DOHH2 (cell line): ENCODE measurements at regions not wholly inside any gene's neighbourhood (a gene's known extent, or its start where the extent isn't known, plus 50 kb on each side); places are given as distances from the start of the nearest gene placed in this dataset.

Source experiments
- H3F3A ChIP-seq: fragments of 200-600 bp; sonication (generic), shearing (Covaris generic); 2 replicates; pipeline ENCODE4 v1.6.0; 2016; ENCODE audit warnings: antibody characterized with exemption, mild to moderate bottlenecking; ENCODE audit not compliant: control insufficient read depth, insufficient read depth
- H3K27ac ChIP-seq: fragments of 200-600 bp; sonication (generic); 2 replicates; pipeline ENCODE4 v1.5.1; 2014; ENCODE audit warnings: low read depth, mild to moderate bottlenecking, low read length, moderate library complexity
- H3K27me3 ChIP-seq: fragments of 200-600 bp; sonication (generic); 2 replicates; pipeline ENCODE4 v1.6.1; 2014; ENCODE audit warnings: mild to moderate bottlenecking, low read length, mixed read lengths; ENCODE audit not compliant: control insufficient read depth
- H3K36me3 ChIP-seq: fragments of 200-600 bp; sonication (generic); 2 replicates; pipeline ENCODE4 v1.6.1; 2014; ENCODE audit warnings: mild to moderate bottlenecking, low read length, moderate library complexity, mixed read lengths; ENCODE audit not compliant: control insufficient read depth
- H3K4me1 ChIP-seq: fragments of 200-600 bp; sonication (generic); 2 replicates; pipeline ENCODE4 v1.6.1; 2014; ENCODE audit warnings: mild to moderate bottlenecking, low read length, mixed read lengths; ENCODE audit not compliant: control insufficient read depth
- H3K4me2 ChIP-seq: fragments of 200-600 bp; sonication (generic); 2 replicates; pipeline ENCODE4 v1.6.0; 2014; ENCODE audit warnings: mild to moderate bottlenecking, low read length, moderate library complexity
- H3K4me3 ChIP-seq: fragments of 200-600 bp; sonication (generic); 2 replicates; pipeline ENCODE4 v1.5.1; 2014; ENCODE audit warnings: mild to moderate bottlenecking, low read length, mixed read lengths
- H3K79me2 ChIP-seq: fragments of 200-600 bp; sonication (generic); 2 replicates; pipeline ENCODE4 v1.6.1; 2014; ENCODE audit warnings: mild to moderate bottlenecking, low read length, mixed read lengths; ENCODE audit not compliant: control insufficient read depth
- H3K9me2 ChIP-seq: fragments of 200-600 bp; sonication (generic); replicated peaks from 2 replicates; pipeline ENCODE4 v1.6.1; 2014; ENCODE audit warnings: mild to moderate bottlenecking, low read length, mixed read lengths; ENCODE audit not compliant: control insufficient read depth
- H3K9me3 ChIP-seq: fragments of 200-600 bp; sonication (generic); 2 replicates; pipeline ENCODE4 v1.6.1; 2014; ENCODE audit warnings: antibody characterized with exemption, low read length, mixed read lengths; ENCODE audit not compliant: control insufficient read depth, insufficient read depth
- H4K20me1 ChIP-seq: fragments of 200-600 bp; sonication (generic); 2 replicates; pipeline ENCODE4 v1.6.0; 2014; ENCODE audit warnings: low read depth, mild to moderate bottlenecking, antibody characterized with exemption, low read length, moderate library complexity; ENCODE audit not compliant: control insufficient read depth, insufficient read depth
- CTCF ChIP-seq: fragments of 200-600 bp; sonication (generic); IDR thresholded peaks from one replicate; pipeline ENCODE4 v1.5.1; 2014; ENCODE audit warnings: antibody characterized with exemption, mild to moderate bottlenecking, low read depth, low read length; ENCODE audit not compliant: poor library complexity, severe bottlenecking
- EZH2phosphoT487 ChIP-seq: fragments of 200-600 bp; sonication (generic); IDR thresholded peaks from 2 replicates; pipeline ENCODE4 v1.6.1; 2017; ENCODE audit warnings: borderline replicate concordance, mild to moderate bottlenecking, antibody characterized with exemption, low read length, moderate library complexity, mixed read lengths

- Histone ChIP-seq H3K36me3 (no peaks in the 10 kb centered on the region), H3F3A (no peaks in the 10 kb centered on the region), H3K9me2 (no peaks in the 10 kb centered on the region), H3K4me2 (no peak overlapping the region), H4K20me1 (no peaks in the 10 kb centered on the region), H3K9me3 (no peaks in the 10 kb centered on the region), H3K4me1 (no peaks in the 10 kb centered on the region), H3K79me2 (no peaks in the 10 kb centered on the region), H3K4me3 (no peak overlapping the region), H3K27me3 (peaks cover 9% of the 10 kb centered on the region; the same call in 1 of the 2 replicates), H3K27ac (no peak overlapping the region)
- TF ChIP-seq EZH2phosphoT487 (no peak), CTCF (no peak)
These were observed 73.3 kb upstream of the IRF2BP2 start for GRCh38 chr1:234683127-234683860.

- no peaks in the 10 kb centered on the region for H3K36me3 ChIP-seq
- H3K9me3 ChIP-seq, result no peaks in the 10 kb centered on the region
- no peak overlapping the region for H3K4me3 ChIP-seq
- no peaks in the 10 kb centered on the region for H3F3A ChIP-seq
- H3K4me1 ChIP-seq, result no peaks in the 10 kb centered on the region
- no peak overlapping the region for H3K4me2 ChIP-seq
- H3K27ac ChIP-seq, result no peak overlapping the region
- no peaks in the 10 kb centered on the region for H3K9me2 ChIP-seq
- TF ChIP-seq EZH2phosphoT487 (no peak), CTCF (no peak)
- no peaks in the 10 kb centered on the region for H3K79me2 ChIP-seq
- H4K20me1 ChIP-seq, result no peaks in the 10 kb centered on the region
- peaks cover 6% of the 10 kb centered on the region; the same call in 1 of the 2 replicates for H3K27me3 ChIP-seq
These were observed 72.0 kb upstream of the IRF2BP2 start for GRCh38 chr1:234681990-234682389.

- H3K27ac ChIP-seq, result no peak overlapping the region
- no peaks in the 10 kb centered on the region for H3K9me3 ChIP-seq
- H3K27me3 ChIP-seq, result peaks cover 6% of the 10 kb centered on the region; the same call in 1 of the 2 replicates
- no peak overlapping the region for H3K4me2 ChIP-seq
- H3K4me1 ChIP-seq, result 0 out of 2 replicates have a peak, but pooled peaks cover under 1% of the 10 kb centered on the region
- no peaks in the 10 kb centered on the region for H3F3A ChIP-seq
- no peaks in the 10 kb centered on the region for H3K79me2 ChIP-seq
- H3K36me3 ChIP-seq, result no peaks in the 10 kb centered on the region
- TF ChIP-seq CTCF (no peak), EZH2phosphoT487 (no peak)
- no peak overlapping the region for H3K4me3 ChIP-seq
- no peaks in the 10 kb centered on the region for H4K20me1 ChIP-seq
- H3K9me2 ChIP-seq, result no peaks in the 10 kb centered on the region
These were observed 71.1 kb upstream of the IRF2BP2 start for GRCh38 chr1:234681065-234681464.
